ENCODE measurements at regions not wholly inside any gene's neighbourhood (a gene's known extent, or its start where the extent isn't known, plus 50 kb on each side); places are given as distances from the start of the nearest gene placed in this dataset.

- TF ChIP-seq CTCF (conservative IDR thresholded peaks at IDR 0.05; ENCODE audit: low read depth, low read length) (no peak), EZH2 (IDR thresholded peaks at IDR 0.05; ENCODE audit: low read length, unreplicated experiment) (no peak)
These were observed 51.6 kb downstream of the ANXA2R start for GRCh38 chr5:42988568-42988967.

All from PC-3 (cell line).